Inferior parietal cortex (tissue), 1 donor: ENCODE measurements at regions not wholly inside any gene's neighbourhood (a gene's known extent, or its start where the extent isn't known, plus 50 kb on each side); places are given as distances from the start of the nearest gene placed in this dataset.
"Not testable (repeated sequence)": the region's sequence is repeated elsewhere in the genome, so short reads cannot be mapped to it uniquely, and the experiment has no call there.

Source experiments
- DNase-seq: peaks from one replicate; pipeline ENCODE4 v3.0.0-alpha.2; 2016; ENCODE audit errors: extremely low spot score

DNA sequence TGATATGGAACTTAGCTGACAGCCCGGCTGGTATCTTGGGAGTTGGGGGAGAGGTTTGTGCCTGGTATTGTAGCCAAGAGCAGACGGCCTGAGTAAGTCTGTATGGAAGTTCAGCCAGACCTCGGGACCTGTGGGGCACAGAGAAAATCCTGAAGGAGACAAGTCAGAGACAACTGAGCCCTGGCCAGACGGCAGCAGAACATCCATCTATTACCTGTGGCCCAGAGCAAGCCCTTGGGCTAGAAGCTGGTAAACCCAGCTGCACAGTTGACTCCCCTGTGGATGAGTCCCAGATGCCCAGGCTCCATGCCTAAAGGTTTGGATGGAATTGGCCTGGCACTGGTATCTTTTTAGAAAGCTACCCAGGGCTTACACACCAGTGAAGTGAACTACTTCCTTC lies 70.4 kb upstream of the DLG1 start:
- DNase-seq, result no peak

DNA sequence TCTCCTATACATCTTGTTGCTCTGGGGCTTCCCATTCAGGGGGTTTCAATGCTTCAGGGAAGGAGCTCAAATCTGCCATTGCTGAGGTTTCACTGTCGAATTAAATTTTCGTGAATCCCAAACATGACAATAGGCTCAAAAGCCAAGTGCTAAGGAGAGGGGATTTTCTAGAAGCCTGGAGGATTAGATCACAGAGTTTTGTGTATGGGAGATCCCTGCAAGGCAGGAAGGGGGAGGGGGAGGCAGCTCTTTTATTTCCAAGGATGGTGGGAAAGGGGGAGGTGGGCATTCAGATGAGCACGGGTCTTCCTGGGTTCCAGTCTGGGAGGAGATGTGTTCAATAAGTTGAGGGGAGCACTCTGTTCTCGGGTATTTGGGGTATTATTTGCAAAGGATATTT lies 69.9 kb upstream of the DLG1 start:
- DNase-seq, result no peak

DNA sequence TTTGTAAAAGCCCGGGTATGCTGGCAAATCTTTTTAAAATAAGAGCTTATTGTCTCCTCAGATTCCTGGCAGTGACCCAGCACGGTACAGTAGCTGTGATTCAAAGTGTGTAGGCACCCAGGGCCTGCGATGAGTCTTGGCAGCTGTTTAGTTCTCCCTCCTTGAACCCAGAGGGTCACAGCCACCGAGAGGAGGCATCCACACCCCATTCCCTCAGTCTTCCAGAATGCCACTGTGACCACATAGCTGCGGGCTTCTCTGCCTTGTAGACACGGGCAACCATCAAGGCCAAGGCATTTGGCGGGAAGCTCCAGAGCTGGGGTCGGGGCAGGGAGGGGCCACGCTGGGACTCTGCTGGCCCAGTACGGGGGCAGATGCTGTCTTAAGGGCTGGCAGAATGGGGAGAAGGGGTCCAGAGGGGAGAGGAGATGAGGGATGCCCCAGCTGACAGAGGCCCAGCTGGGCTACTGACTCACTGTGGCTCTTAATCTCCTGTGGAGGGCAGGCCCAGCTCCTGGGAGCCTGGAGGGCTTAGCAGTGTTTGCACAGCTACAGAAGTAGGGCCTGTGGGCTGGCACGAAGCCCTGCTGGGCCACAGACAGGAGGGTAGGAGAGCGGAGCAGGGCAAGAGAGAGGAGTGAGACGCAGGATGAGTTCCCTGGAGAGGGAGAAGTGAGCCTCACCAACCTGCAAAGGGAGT lies 68.8 kb upstream of the DLG1 start:
- DNase-seq, result no peak

DNA sequence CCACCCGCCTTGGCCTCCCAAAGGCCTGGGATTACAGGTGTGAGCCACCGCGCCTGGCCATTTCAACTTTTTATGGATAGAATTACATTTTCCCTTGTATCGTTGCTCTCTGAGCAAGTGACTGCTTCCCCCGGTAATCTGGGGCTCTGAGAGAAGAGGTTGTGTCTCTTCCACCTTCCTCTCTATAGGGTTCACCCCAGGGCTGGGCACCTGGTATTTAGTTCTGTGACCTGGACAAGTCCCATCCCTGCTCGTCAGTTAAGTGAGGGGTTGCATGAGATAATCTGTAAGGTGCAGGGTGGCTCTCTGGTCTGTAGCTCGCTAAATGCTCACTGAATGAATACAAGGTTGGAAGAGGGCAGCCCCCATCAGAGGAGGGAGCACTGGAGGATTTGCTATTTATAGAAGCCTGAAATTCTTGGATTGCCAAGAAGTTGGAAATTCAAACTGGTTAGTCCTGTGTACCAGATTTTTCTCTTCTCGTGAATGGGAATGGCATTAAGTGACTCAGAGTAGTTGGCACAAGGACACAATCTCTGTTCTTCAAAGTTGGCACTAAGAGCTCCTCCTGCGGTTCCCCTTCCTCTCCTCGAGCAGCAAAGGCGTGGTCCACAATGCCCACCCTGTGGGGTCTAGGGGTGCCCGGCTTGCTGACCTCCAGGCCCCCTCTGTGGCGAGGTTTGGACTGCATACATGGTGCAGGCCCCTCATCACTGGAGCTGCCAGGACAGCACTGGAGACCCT lies 68.1 kb upstream of the DLG1 start:
- DNase-seq, result no peak

DNA sequence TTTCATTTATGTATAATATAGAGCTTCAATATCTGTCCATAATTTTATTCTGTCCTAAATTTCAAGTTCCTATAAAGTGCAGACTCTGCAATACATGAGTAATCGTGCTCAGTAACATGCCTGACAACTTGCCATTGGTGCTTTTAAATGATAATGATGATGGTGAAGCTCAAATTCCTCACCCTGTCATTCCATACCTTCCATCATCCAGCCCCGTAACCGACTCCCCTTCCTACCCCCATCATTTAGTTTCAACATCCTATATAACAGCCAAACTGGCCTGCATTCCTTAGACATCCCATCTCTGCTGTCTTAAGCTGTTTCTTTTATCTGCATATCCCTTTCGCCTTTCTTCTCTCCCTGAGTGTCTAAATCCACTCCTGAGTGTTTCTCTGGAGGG lies 67.2 kb upstream of the DLG1 start:
- DNase-seq, result no peak

DNA sequence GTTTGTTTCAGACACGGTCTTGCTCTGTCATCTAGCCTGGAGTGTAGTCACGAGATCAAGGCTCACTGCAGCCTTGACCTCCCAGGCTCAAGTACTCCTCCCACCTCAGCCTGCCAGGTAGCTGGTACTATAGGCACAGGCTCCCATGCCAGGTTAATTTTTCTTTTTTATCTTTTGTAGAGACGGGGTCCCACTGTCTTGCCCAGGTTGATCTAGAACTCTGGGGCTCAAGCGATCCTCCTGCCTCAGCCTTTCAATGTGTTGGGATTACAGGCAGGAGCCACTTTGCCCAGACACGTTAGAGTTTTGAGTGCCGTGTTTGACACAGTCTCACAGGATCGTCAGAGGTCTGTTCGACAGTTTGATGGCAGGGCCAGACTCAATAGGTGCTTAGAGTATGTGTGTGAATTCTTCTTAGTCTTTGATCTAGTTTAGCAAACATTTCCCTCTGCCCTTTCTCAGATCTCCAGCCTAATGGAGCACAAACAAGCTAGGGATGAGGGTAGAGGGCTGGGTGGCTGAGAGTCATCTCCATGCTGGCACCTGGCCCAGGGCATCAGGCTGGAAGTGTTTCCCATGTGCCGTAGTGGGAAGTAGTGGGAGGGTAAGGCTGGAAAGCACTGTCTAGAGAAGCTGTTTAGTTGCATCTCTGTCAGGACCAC lies 66.1 kb upstream of the DLG1 start:
- no peak for DNase-seq

DNA sequence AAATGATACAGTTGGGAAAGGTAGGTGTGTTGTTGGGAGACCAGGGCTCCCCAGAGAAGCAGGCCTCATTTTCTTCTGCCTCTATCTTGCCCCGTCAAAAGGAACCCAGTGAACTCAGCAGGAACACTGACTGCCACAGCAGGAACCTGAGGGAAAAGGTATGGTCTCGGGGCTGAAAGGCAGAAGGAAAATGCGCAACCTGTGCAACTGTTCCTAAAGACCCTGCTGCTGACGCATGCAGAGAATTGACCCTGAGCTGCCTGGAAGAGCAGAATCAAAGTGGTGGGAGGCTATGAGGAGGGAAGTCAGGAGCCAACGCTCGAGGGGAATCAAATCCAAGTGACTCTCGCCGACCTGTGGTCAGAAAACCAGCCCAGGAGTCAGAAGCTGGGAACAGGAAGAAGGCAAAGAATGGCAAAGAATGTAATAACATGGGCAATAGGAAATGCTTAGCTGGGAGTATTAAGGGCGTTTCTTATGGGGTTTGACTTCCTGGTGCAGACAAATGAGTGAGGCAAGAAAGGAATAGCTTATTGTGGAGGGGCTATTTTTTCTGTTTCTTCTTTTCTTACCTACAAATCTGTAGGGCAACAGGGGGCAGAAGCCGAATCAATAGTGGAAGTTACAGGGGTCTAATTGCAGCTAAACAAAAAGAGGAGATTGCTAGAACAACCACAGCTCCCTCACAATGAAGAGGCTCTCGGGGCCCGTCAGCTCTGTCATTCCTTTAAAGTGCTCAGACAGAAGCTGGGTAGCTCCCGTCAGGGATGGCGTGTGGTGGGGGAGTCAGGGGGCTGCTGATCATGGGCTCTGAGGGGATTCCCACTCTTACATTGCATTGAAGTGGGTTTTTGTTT lies 65.4 kb upstream of the DLG1 start:
- DNase-seq, result no peak

DNA sequence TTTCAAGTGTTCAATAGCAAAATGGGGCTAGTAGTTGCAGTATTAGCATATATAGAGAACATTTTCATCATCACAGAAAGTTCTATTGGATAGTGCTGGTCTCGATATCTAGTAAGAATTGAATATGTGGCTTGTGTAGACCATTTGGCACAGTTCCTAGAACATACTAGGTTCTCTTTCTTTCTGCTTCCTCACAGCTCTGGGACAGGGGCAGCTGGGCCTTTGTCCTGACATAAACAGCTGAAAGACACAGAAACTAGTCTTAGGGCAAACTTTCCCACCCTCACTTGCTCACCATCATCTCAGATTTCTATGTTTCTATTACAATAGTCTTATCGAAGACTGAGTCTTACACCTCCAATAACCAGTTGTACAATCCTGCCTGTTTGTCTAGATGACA lies 63.7 kb upstream of the DLG1 start:
- no peak for DNase-seq

DNA sequence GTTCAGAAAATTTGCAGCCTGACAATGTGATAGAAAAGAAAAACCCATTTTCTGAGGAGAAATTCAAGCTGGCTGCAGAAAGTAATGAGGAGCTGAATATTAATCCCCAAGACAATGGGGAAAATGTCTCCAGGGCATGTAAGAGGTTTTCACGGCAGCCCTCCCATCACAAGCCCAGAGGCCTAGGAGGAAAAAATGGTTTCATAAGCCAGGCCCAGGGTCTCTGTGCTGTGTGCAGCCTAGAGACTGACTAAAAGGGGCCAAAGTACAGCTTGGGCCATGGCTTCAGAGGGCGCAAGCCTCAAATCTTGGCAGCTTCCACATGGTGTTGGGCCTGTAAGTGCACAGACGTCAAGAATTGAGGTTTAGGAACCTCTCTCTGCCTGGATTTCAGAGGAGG lies 61.7 kb upstream of the DLG1 start:
- DNase-seq, result not testable (repeated sequence)

DNA sequence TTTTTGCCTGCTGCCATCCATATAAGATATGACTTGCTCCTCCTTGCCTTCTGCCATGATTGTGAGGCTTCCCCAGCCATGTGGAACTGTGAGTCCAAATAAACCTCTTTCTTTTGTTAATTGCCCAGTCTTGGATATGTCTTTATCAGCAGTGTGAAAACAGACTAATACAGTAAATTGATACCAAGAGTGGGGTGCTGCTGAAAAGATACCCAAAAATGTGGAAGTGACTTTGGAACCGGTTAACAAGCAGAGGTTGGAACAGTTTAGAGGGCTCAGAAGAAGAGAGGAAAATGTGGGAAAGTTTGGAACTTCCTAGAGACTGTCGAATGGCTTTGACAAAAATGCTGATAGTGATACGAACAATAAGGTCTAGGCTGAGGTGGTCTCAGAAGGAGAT lies 61.1 kb upstream of the DLG1 start:
- DNase-seq, result not testable (repeated sequence)

DNA sequence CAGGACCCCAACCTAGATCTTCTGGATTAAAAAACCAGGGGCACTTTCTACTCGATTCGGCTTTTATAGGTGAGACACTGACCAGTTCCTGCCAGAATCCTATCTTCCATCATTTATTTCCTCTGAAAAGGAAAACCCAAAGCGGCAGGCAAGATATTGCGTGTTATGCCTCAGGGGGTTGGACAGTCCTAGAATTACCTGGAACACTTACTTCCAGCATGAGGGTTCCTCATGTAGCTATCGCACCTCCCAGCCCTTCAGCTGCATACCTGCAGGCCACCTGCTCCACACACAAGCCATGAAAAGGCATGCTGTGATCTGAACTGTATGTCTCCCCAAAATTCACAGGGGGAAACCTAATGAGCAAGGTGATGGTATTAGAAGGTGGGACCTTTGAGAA lies 58.3 kb upstream of the DLG1 start:
- DNase-seq, result no peak

DNA sequence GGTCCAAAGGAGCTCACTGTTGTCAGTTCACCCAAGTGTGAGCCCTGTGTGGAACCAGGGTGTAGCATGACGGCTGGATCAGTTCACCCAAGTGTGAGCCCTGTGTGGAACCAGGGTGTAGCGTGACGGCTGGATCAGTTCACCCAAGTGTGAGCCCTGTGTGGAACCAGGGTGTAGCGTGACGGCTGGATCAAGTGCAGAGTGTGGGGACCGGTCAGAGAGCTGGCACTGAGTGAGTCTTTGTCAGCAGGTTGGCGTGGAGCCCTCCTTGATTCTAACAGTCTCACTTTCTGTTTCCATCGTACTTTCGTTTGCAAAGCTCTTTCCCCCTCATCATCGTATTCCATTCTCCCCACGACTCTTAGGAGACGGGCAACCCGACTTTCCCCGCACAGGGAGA lies 57.9 kb upstream of the DLG1 start:
- no peak for DNase-seq

DNA sequence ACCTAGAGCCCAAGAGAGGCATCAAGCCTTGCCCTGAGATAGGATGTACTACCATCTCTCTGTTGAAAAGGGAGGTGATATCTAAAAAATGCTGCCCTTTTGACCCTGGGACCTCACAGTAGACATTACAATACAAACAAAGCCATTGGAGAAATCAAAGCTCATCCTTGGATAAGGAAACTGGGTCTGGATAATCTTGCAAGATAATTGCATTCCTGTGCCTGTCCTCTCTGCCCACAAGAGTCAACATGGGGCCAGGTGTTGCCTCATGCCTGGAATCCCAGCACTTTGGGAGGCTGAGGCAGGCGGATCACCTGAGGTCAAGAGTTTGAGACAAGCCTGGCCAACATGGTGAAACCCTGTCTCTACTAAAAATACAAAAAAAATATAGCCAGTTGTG lies 57.3 kb upstream of the DLG1 start:
- no peak for DNase-seq

DNA sequence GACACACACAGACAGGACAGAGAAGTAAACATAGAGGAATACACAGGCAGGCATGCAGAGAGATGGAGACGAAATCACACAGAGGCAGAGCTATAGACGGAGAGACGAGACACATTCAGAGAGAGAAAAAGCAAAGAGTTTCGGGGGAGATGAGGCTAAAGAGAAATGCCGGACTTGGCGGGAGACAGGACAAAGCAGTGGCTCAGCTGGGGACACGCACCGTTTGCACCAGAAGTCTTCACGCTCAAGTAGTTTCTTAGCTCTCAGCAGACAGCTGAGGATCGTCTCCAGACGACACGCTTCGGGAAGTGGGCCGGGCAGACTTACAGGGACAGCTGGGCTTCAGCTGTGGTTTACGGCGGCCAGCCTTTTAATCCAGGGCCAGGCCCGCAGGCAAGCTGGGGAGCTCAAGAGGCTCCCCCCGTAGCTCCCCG lies 56.2 kb upstream of the DLG1 start:
- no peak for DNase-seq

DNA sequence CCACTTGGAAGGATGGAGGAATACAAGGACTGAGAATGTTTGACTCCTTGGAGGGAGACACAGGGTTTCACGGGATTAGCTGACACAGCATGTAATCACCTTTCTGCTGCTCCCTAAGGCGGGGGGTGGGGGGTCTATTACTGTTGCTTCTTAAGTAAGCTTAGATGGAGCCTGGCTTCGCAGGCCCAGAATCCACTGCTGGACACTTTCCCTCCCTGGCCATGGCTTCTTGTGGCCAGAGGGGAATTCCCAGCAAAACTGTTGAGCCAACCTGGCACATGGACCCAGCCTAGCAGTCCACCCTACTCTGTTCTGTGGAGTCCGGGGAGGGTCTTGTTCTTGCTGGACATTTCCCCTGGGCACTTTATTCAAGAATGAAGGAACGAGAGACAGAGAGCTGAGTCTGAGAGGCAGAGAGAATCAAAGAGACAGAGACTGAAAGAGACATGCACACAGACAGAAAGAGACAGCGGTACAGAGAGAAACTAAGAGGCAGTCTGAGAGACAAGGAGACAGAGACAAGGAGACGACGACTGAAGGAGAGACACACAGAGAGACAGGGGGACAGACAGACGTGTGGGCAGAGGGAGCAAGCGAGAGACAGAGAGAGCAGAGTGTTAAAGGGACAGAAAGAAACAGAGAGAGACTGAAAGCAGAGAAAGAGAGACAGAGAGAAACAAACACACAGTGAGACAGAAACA lies 55.6 kb upstream of the DLG1 start:
- no peak for DNase-seq

DNA sequence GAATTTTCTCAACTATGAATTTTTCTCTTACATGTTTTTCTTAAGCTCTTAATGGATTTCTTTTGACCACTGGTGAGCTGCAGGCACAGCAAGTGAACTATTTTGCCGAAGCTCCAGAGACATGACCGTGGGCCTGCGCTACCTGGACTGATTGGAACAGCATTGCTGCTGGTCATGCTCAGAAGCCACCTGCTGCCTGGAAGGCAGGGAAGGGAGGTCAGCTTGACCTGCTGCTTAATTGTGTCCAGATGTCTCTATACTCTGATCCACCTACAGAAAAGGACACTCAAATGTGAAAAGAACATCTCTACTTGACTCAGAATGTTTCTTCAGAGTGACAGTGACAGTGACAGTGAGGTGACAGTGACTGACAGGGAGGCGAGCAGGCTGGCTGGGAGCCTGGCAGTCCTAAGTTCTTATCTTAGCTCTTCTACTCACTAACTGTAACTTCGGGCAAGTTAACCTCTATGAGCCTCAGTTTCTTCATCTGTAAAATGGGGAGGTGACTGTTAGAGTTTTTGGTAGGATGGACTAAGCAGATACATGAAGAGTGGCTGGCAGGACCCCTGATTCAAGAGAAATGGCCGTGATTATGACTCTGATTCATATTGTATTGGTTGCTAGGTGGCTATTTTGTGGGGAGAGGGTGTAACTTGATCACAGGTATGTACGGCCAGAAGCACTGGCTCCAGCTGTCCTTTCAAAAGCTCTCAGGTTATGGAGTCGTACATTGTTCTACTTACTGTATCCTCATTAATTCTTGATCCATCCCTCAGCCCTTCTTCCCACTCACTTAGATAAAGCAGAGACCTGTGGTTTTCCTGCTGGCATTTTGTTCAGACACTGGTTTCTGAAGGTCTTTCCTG lies 54.8 kb upstream of the DLG1 start:
- DNase-seq, result no peak

DNA sequence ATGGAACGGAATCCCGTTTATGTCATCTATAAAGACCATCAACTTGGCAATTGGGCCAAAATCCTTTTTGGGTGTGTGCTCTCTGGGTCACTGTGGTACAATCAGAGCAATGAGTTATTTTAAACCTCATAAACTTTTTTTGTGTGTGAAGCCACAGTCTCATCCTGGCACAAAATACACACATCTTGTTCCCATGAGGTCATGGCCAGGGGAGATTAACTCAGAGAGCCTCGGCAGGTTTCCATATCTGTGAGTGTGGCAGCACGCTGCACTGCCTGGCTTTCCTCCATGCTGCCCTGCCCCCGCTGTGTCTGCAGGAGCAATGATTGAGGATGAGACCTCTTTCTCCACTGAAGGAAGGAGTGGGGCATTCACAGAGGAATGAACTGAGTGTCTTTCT lies 54.0 kb upstream of the DLG1 start:
- DNase-seq, result no peak

DNA sequence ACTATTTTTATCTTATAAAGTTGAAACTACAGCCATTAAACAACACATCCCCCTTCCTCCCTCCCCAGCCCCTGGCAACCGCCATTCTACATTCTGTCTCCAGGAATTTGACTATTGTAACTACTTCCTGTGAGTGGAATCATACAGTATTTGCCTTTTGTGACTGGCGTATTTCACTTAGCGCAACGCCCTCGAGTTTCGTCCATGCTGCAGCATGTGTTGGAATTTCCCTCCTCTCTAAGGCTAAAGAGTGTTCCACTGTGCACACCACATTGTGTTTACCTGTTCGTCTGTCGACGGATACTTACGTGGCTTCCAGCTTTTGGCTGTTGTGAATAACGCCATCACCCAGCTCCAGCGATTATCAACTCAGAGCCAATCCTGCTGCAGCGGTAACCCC lies 52.0 kb upstream of the DLG1 start:
- no peak for DNase-seq

DNA sequence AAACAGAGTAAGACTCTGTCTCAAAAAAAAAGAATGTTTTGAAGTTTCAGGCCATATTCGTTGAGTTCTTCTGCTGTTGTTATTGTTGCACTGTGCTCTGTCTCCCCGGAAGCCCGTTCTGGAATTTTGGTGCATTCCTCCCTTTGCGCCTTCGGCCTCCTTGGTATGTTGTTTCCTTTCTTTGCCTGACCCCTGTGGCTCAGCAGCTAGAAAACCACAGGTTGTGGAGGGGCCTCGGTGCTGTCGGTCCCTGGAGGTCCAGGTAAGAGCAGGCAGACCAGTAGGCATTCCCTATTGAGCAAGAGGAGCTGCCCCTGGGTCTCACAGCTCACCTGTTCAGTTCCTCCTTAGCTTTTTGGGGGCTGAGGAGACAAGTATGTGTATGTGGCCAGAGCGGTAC lies 51.0 kb upstream of the DLG1 start:
- DNase-seq, result no peak
